GM04504 (cell line): ENCODE measurements at regions not wholly inside any gene's neighbourhood (a gene's known extent, or its start where the extent isn't known, plus 50 kb on each side); places are given as distances from the start of the nearest gene placed in this dataset.
"Not testable (repeated sequence)": the region's sequence is repeated elsewhere in the genome, so short reads cannot be mapped to it uniquely, and the experiment has no call there.

ENCODE experiments used
- DNase-seq: peaks from one replicate; pipeline ENCODE4 v3.0.0-alpha.2; 2012; ENCODE audit warnings: low read depth

- no peak for DNase-seq
Measured at GRCh38 chr9:111276431-111277128, 53.4 kb downstream of the OR2K2 start.

- no peak for DNase-seq
Measured at GRCh38 chr9:111274737-111275136, 55.3 kb downstream of the OR2K2 start.

DNA sequence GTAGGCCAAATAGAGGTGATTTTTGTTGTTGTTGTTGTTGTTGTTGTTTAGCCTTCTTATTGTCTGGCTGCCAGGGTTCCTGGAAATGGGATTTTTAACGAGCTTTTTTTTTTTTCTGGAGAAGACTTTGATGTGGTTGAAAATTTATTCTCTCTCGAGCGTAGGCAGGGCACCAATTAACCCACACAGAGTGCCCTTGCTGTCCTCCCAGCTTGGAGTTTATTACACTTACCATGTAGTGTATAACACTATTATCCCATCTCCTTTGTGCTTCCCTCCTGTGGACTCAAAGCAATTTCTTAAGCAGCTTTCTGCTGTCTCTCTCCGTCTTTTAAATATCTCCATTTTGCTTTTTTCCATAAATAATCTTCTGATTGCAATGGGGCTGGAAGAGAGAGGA, 57.4 kb downstream of the OR2K2 start:
- no peak for DNase-seq

DNA sequence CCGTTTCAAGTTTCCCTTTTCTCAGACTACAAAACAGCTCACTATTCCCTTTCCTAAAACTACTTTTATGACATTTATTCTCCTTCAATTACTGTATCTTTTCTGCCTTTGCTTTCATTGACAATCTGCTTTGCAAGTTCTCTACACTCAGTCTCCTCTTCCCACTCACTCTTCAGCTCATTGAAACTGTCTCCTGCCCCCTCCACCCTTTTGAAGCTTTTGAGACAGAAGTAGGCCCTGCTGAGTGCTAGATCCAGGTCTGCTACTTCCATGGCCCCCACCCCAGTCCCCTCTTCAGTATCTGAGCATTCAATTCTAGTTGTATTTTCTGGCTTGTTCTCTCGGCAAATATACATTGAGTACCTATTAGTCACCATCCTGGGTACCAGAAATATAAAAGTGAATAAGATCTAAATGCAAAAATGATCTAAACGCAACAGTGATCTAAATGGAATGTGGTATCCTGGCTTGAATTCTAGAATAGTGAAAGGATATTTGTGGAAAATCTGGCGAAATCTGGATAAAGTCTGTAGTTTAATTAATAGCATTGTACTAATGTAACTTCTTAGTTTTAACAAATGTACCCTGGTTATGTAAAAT, 58.4 kb downstream of the OR2K2 start:
- no peak for DNase-seq

GRCh38 chr9:111271047-111271446, 59.0 kb downstream of the OR2K2 start:
- DNase-seq, result no peak

DNA sequence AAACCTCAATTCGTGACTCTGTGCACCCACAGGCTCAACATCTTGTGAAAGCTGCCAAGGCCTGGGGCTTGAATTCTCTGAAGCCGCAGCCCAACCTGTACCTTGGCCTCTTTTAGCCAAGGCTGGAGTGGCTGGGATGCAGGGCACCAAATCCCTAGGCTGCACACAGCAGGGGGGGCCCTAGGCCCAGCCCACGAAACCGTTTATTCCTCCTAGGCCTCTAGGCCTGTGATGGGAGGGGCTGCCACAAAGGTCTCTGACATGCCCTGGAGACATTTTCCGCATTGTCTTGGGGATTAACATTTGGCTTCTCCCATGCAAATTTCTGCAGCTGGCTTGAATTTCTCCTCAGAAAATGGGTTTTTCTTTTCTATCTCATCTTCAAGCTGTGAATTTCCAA, 64.0 kb downstream of the OR2K2 start:
- not testable (repeated sequence) for DNase-seq

- no peak for DNase-seq
Measured at GRCh38 chr9:111263116-111263515, 66.9 kb downstream of the OR2K2 start.

- DNase-seq, result no peak
Measured at GRCh38 chr9:111258875-111259271, 71.2 kb downstream of the OR2K2 start.

DNA sequence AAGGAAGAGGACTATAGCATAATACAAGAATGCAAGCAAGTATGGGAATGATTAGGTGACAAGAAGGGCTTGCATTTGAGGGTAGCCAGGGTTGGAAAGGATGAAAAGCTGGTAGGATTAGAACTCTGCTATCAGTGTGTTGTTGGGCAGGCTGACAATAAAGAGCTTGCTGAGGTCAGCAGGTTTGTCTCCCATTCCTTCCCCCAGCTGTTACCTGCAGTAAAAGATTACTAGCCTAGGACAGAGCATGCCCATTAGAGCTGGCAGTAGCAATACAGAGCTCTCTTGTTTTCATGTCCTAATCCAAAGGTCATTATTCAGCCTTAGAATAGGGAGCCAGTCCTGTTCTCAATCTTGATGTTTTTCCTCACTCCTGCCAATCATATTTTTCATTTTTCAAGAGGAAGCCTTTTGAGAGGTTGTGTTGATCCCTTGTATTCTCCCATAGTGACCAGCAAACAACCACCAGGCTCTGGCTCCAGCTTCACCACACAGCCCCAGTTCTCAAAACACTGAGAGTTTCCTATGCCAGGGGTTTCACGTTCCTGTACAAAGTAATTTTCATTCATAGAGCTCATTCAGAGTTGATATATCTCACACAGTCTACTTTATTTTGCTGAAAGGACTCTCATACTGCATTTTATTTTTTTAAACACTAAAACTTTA, 71.7 kb downstream of the OR2K2 start:
- no peak for DNase-seq

GRCh38 chr9:111253742-111254437, 76.1 kb downstream of the OR2K2 start:
- no peak for DNase-seq

GRCh38 chr9:111250875-111251842, 78.9 kb downstream of the OR2K2 start:
- DNase-seq, result no peak

DNA sequence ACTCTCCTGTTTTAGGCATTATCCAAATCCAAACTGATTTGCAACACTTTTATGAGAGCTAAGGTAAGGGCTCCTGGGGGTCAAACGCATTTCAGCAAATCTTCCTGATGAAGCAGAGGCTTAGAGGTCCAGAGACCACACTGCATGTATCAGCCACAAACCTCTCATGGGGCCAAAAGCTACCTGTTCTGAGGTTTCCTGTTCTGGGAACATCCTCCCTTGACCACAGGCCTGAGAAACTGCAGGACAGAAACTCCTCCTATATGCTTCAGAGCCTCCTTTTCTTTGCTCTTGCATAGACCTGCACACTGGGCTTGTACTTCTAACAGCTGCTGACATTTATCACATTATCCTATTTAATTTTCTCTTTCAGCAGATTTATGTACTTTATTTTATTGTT, 92.6 kb downstream of the OR2K2 start:
- no peak for DNase-seq

GRCh38 chr9:111236332-111236731, 93.7 kb downstream of the OR2K2 start:
- DNase-seq, result no peak

DNA sequence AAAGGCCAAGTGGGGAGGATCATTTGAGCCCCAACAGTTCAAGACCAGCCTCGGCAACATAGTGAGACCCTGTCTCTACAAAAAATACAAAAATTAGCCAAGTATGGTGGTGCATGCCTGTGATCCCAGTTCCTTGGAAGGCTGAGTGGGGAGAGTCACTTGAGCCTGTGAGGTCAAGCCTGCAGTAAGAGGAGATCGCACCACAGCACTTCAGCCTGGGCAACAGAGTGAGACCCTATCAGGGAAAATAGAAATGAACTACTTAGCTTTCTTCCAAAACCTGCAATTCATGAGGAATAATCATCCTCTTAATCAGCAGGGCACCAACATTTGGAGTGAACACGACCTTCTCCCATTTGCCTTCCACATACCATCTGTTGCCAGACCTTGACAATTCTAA, 96.1 kb downstream of the OR2K2 start:
- DNase-seq, result no peak

DNA sequence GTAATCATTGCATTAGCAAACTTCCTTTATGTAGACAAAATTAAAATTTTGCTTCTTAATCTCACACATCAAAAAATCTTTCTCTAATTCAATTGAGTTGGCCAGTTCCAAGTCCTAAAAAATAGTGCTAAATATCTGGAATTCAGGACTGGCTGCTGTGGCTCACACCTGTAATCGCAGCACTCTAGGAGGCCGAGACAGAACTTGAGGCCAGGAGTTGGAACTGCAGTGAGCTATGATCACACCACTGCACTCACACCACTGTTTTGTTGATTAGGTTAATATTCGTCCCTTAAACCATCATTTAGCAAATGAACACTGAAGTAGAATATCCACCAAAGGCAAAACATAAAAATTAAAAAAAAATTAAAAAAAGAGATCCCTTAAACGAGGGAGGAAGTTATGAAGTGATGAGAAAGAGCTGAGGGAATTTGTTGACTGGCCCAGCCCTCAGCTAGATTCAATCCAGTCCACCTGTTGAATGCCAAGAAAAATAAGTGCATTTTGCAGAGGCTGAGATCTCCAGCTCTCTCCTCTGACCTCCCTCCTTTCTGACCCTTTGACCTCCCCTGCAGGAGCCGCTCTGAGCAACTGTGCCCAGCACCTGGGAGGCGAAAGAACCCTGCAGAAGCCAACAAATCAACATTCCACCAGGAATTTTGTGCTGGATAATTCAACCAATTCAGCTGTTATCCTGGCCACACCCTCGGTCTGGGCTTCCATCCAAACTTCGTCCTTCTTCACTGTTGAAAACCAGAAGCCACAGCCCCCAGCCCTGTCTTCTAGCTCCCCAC, 96.8 kb downstream of the OR2K2 start:
- DNase-seq, result no peak

DNA sequence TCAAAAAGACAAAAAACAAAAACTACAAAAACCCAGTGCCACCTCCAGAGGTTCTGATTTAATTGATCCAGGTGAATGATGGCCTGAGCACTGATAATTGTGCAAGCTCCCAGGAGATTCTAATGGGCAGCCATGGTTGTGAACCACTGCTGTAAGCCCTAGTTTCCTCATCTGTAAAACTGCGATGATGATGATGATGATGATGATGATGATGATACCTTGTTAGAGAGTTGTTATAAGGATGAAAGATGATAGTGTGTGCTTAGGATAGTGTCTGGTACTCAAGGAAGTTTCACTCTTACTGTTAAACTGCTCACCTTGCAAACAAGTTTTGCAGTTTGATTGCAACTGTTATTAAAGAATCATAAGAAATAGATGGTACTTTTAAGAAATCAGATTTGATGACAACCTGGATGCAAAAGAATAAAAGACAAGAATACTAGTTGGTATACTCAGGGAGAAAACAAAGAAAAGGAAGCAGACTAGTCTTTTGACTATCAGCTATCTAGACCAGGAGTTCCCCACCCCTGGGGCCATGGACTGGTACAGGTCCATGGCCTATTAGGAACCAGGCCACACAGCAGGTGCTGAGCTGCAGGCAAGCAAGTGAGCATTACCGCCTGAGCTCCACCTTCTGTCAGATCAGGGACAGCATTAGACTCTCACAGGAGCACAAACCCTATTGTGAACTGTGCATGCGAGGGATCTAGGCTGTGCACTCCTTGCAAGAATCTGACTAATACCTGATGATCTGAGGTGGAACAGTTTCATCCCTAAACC, 98.0 kb downstream of the OR2K2 start:
- DNase-seq, result no peak

- no peak for DNase-seq
Measured at GRCh38 chr9:111222757-111223156, 107.3 kb downstream of the OR2K2 start.

DNA sequence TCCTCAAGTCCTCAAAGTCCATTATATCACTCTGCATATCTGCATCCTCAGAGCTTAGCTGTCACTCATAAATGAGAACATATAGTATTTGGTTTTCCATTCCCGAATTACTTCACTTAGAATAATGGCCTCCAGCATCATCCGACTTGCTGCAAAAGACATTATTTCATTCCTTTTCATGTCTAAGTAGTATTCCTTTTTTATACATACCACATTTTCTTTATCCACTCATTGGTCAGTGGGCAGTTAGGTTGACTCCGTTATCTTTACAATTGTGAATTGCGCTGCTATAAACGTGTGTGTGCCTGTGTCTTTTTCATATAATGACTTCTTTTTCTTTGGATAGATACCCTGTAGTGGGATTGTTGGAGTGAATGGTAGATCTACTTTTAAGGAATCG, 117.2 kb downstream of the OR2K2 start:
- no peak for DNase-seq

GRCh38 chr9:111198936-111199335, 131.1 kb downstream of the OR2K2 start:
- no peak for DNase-seq

DNA sequence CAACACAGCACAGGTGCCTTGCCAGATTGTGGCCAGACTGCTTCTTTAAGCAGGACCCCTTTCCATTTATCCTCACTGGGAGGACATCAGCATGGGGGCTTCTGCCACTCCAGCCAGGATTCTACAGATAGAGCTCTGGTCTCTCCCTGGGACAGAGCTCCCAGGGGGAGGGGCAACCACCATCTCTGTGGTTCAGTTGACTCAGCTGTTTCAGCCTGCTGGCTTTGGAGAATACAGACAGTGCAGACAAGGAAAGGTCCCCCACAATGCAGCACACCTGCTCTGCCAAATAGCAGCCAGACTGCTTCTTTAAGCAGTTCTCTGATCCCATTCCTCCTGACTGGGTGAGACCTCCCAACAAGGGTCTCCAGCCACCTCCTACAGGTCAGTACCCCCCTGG, 132.8 kb downstream of the OR2K2 start:
- no peak for DNase-seq
